ENCODE measurements at regions not wholly inside any gene's neighbourhood (a gene's known extent, or its start where the extent isn't known, plus 50 kb on each side); places are given as distances from the start of the nearest gene placed in this dataset.

GRCh38 chr11:80144897-80145594 is 704.2 kb upstream of the TENM4 start:
- TF ChIP-seq, protein P1, sequence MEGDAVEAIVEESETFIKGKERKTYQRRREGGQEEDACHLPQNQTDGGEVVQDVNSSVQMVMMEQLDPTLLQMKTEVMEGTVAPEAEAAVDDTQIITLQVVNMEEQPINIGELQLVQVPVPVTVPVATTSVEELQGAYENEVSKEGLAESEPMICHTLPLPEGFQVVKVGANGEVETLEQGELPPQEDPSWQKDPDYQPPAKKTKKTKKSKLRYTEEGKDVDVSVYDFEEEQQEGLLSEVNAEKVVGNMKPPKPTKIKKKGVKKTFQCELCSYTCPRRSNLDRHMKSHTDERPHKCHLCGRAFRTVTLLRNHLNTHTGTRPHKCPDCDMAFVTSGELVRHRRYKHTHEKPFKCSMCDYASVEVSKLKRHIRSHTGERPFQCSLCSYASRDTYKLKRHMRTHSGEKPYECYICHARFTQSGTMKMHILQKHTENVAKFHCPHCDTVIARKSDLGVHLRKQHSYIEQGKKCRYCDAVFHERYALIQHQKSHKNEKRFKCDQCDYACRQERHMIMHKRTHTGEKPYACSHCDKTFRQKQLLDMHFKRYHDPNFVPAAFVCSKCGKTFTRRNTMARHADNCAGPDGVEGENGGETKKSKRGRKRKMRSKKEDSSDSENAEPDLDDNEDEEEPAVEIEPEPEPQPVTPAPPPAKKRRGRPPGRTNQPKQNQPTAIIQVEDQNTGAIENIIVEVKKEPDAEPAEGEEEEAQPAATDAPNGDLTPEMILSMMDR (IDR thresholded peaks at IDR 0.05): no peak
- DNase-seq: no peak
- H3K36me3 ChIP-seq: no peaks in the 10 kb centered on the region
- no peaks in the 10 kb centered on the region for H3K4me1 ChIP-seq
- H3K4me3 ChIP-seq: no peak overlapping the region
- H3K27ac ChIP-seq: no peak overlapping the region
- intact Hi-C loops (cut with DNase I): no loop called here
- no peak for ATAC-seq
- H3K9me3 ChIP-seq: no peaks in the 10 kb centered on the region
- H3K27me3 ChIP-seq (ENCODE audit: low read depth): no peaks in the 10 kb centered on the region

DNA sequence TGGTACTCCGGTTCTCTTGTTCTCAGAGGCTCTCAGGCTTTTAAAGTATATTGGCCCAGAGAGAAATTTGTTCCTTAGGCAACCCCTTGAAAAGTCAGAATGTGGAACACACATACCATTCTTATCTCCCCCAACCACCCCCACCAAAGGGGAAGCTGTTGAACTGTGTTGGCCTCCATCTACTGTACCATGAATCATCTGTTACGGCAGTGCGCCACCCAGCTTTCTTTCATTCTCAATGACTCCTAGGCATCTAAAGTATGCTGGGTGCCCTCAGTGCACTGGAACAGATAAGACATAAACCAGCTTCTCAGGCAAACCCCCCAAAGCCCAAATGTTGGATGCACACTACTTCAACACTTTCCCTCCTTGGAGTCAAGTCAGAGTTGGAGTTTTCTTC is 696.2 kb upstream of the TENM4 start:
- Histone ChIP-seq H3K9me3 (no peaks in the 10 kb centered on the region), H3K36me3 (no peaks in the 10 kb centered on the region), H3K27me3 (ENCODE audit: low read depth) (no peaks in the 10 kb centered on the region), H3K4me1 (no peaks in the 10 kb centered on the region), H3K4me3 (no peak overlapping the region), H3K27ac (no peak overlapping the region)
- peak; percentile 34 to 71 for ATAC-seq
- TF ChIP-seq, protein P1 (IDR thresholded peaks at IDR 0.05): no peak
- DNase-seq: no peak
- intact Hi-C loops (cut with DNase I): no loop called here

GRCh38 chr11:80129396-80129795 is 688.6 kb upstream of the TENM4 start:
- Histone ChIP-seq H3K4me3 (no peak overlapping the region), H3K27ac (no peak overlapping the region), H3K36me3 (no peaks in the 10 kb centered on the region), H3K9me3 (no peaks in the 10 kb centered on the region), H3K4me1 (no peaks in the 10 kb centered on the region), H3K27me3 (ENCODE audit: low read depth) (no peaks in the 10 kb centered on the region)
- DNase-seq: no peak
- ATAC-seq: no peak
- intact Hi-C loops (cut with DNase I): no loop called here
- TF ChIP-seq, protein P1 (IDR thresholded peaks at IDR 0.05): no peak

- no peak overlapping the region for H3K27ac ChIP-seq
- DNase-seq (no peak), ATAC-seq (no peak)
- no peaks in the 10 kb centered on the region for H3K9me3 ChIP-seq
- H3K27me3 ChIP-seq (ENCODE audit: low read depth): no peaks in the 10 kb centered on the region
- H3K36me3 ChIP-seq: no peaks in the 10 kb centered on the region
- H3K4me1 ChIP-seq: peaks cover 9% of the 10 kb centered on the region
- intact Hi-C loops (cut with DNase I): no loop called here
- TF ChIP-seq, protein P1 (IDR thresholded peaks at IDR 0.05): no peak
- H3K4me3 ChIP-seq: no peak overlapping the region
Measured at GRCh38 chr11:80122211-80122610, 681.4 kb upstream of the TENM4 start.

- Histone ChIP-seq H3K4me3 (no peak overlapping the region), H3K9me3 (no peaks in the 10 kb centered on the region), H3K27ac (no peak overlapping the region), H3K4me1 (peaks cover 9% of the 10 kb centered on the region), H3K36me3 (no peaks in the 10 kb centered on the region), H3K27me3 (ENCODE audit: low read depth) (no peaks in the 10 kb centered on the region)
- no peak for ATAC-seq
- DNase-seq: no peak
- TF ChIP-seq, protein P1 (IDR thresholded peaks at IDR 0.05): no peak
- intact Hi-C loops (cut with DNase I): no loop called here
Measured at GRCh38 chr11:80118073-80118472, 677.2 kb upstream of the TENM4 start.

Data from lower lobe of right lung (tissue), 2 donors.